T-cell (primary cell): ENCODE measurements at regions not wholly inside any gene's neighbourhood (a gene's known extent, or its start where the extent isn't known, plus 50 kb on each side); places are given as distances from the start of the nearest gene placed in this dataset.

Experiments
- ATAC-seq, 4 experiments: fragments of 200-7000 bp in 3 of 4; fragments of 150-1000 bp in 1 of 4; cut with Tn5 transposase; replicated peaks in 1 of 4; 1 replicate in 3 of 4; 2 replicates in 1 of 4; pipeline ENCODE4 v1.10.0; 2021; ENCODE audit warnings: moderate library complexity in 3 of 4, mild to moderate bottlenecking in 2 of 4, moderate number of reproducible peaks in 1 of 4
- CTCF ChIA-PET, 2 donors: fragments of 300-600 bp; sonication (Branson Sonifier 250); formaldehyde crosslinking; loops; one replicate each; lab custom pipeline; 2022; ENCODE audit warnings: antibody characterized with exemption in 2 of 2; lab: Charles Lee
- POLR2A ChIA-PET, 2 donors: fragments of 300-600 bp; sonication (Branson Sonifier 250); formaldehyde crosslinking; loops; one replicate each; lab custom pipeline; 2022; ENCODE audit warnings: antibody characterized with exemption in 2 of 2; lab: Charles Lee
- DNase-seq, 35 experiments: peaks; one replicate each; pipeline versions ENCODE4 v3.0.0 to v3.0.0-alpha.2; 2013 to 2023
- H3K27ac ChIP-seq: one replicate; pipeline ENCODE4 v1.5.1; 2013; ENCODE audit warnings: low read length
- H3K27me3 ChIP-seq, 2 experiments: replicated peaks in 1 of 2; 1 replicate in 1 of 2; 2 replicates in 1 of 2; pipeline versions ENCODE4 v1.6.1 to v1.7.0; 2013; ENCODE audit warnings: low read length in 1 of 2, mixed read lengths in 1 of 2; ENCODE audit not compliant: control insufficient read depth in 2 of 2, insufficient read depth in 2 of 2; ENCODE audit errors: extremely low read depth in 1 of 2
- H3K36me3 ChIP-seq, 2 donors: 1 replicate in 1 of 2; 2 replicates in 1 of 2; pipeline versions ENCODE4 v1.6.1 to v1.7.0; 2013; ENCODE audit warnings: low read length in 1 of 2; ENCODE audit not compliant: control insufficient read depth in 2 of 2, insufficient read depth in 1 of 2; ENCODE audit errors: extremely low read depth in 1 of 2
- H3K4me1 ChIP-seq, 2 experiments: 1 replicate in 1 of 2; 2 replicates in 1 of 2; pipeline versions ENCODE4 v1.6.1 to v1.7.0; 2013; ENCODE audit warnings: low read length in 2 of 2, mixed read lengths in 1 of 2; ENCODE audit not compliant: insufficient read depth in 2 of 2, control insufficient read depth in 1 of 2; ENCODE audit errors: extremely low read depth in 1 of 2
- H3K4me3 ChIP-seq, 2 donors: 1 replicate in 1 of 2; 2 replicates in 1 of 2; pipeline versions ENCODE4 v1.5.1 to v1.7.0; 2013; ENCODE audit warnings: mild to moderate bottlenecking in 2 of 2, low read length in 1 of 2, moderate library complexity in 1 of 2; ENCODE audit not compliant: control insufficient read depth in 1 of 2; ENCODE audit errors: extremely low read depth in 1 of 2
- H3K9me3 ChIP-seq: 2 replicates; pipeline ENCODE4 v1.7.0; 2013
- H3K27ac Mint-ChIP-seq, 2 donors: one replicate each; pipeline ENCODE4 v1.8.0; 2020 to 2021; ENCODE audit warnings: mild to moderate bottlenecking in 2 of 2, mixed read lengths in 2 of 2
- H3K27me3 Mint-ChIP-seq, 2 donors: one replicate each; pipeline ENCODE4 v1.8.0; 2021 to 2022; ENCODE audit warnings: mixed read lengths in 2 of 2
- H3K36me3 Mint-ChIP-seq: one replicate; pipeline ENCODE4 v1.8.0; 2021; ENCODE audit warnings: mixed read lengths
- H3K4me1 Mint-ChIP-seq, 3 donors: one replicate each; pipeline ENCODE4 v1.8.0; 2020 to 2022; ENCODE audit warnings: mixed read lengths in 3 of 3, mild to moderate bottlenecking in 1 of 3
- H3K4me3 Mint-ChIP-seq, 3 donors: one replicate each; pipeline ENCODE4 v1.8.0; 2020 to 2022; ENCODE audit warnings: mild to moderate bottlenecking in 3 of 3, mixed read lengths in 3 of 3, moderate library complexity in 3 of 3
- H3K9me3 Mint-ChIP-seq, 3 donors: one replicate each; pipeline ENCODE4 v1.8.0; 2020 to 2022; ENCODE audit warnings: mixed read lengths in 3 of 3
- WGBS: methylation state at CpG from one replicate; pipeline ENCODE4 v1.1.5; 2013; ENCODE audit warnings: missing lambda C conversion rate; ENCODE audit not compliant: insufficient coverage; 5-methylcytosine and 5-hydroxymethylcytosine counted together

DNA sequence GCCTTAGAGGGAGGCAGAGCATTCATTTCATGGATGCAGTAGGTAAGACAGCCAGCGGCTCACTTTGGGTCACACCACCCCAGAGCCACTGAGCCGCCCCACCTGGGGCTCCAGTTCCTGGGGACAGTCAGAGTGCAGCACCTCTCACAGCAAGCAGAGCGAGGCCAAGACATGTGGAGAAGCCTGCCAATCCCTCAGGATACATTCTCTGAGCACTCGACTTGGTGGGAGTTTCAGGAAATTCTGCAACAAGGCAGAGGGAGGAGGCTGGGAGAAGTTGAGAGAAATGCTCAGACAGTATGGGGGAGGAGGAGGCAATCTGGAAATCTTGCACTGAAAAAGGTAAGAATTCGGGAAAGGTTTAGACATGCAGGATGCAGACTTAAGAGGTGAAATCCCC lies 60.8 kb upstream of the WLS start:
- ATAC-seq (no peak), DNase-seq (no peak)
- Histone ChIP-seq H3K36me3 (no peaks in the 10 kb centered on the region), H3K27me3 (peaks cover 0 to 3% of the 10 kb centered on the region in 2 experiments), H3K4me1 (no peaks in the 10 kb centered on the region), H3K4me3 (no peak overlapping the region), H3K9me3 (no peaks in the 10 kb centered on the region), H3K27ac (no peak overlapping the region)
- Mint-ChIP-seq H3K36me3 (no peaks in the 10 kb centered on the region), H3K4me3 (no peak overlapping the region), H3K9me3 (peaks cover 0 to 7% (median 0%) of the 10 kb centered on the region in 3 donors), H3K27ac (no peak overlapping the region), H3K27me3 (peaks cover 0 to 10% of the 10 kb centered on the region in 2 donors), H3K4me1 (no peaks in the 10 kb centered on the region)
- ChIA-PET POLR2A (no interaction called here), CTCF (no interaction called here)
- WGBS, result 39% methylated on average over 3 of the region's 5 CpGs

DNA sequence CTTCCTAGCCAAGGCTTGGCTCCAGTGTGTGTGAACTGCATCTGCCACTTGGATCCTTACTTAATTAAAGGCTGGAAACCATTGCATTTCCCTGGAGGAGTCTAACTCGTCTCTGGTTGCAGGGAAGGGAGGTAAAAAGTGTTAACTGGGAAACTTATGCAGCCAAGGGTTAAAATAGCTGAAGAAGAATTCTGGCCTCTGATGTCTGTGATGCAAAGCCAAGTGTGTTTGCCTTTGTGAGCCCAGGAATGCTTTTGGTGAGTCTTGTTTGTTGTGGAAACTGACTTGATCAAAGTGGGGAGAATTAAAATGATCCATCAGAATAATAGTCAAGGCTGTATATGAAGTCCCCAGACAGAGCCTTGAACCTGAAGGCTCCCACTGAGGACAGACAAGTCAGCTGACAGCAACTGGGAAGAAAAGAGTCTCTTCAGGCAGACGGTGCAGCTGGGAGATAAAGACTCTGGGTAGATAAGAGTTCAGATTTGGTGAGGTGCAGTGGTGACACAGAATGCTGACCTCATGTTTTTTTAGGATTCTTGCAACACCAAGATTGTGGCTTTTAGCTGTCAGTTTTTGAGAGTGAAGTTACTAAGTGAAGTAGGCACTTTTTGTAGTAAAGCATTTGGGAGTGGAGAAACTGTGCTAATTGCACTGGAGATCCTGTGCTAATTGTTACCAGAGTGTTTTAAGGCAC lies 59.5 kb upstream of the WLS start:
- Mint-ChIP-seq H3K27me3 (peaks cover 0 to 6% of the 10 kb centered on the region in 2 donors), H3K27ac (no peak overlapping the region), H3K4me3 (no peak overlapping the region), H3K36me3 (no peaks in the 10 kb centered on the region), H3K4me1 (no peaks in the 10 kb centered on the region), H3K9me3 (peaks cover 0 to 7% (median 0%) of the 10 kb centered on the region in 3 donors)
- POLR2A ChIA-PET, result no interaction called here
- Histone ChIP-seq H3K4me3 (no peak overlapping the region), H3K36me3 (no peaks in the 10 kb centered on the region), H3K4me1 (no peaks in the 10 kb centered on the region), H3K9me3 (no peaks in the 10 kb centered on the region), H3K27me3 (peaks cover 0 to 3% of the 10 kb centered on the region in 2 experiments), H3K27ac (no peak overlapping the region)
- no peak for DNase-seq
- ATAC-seq, result no peak
- WGBS, result 26% methylated on average over 2 of the region's 2 CpGs
- CTCF ChIA-PET, result no interaction called here

DNA sequence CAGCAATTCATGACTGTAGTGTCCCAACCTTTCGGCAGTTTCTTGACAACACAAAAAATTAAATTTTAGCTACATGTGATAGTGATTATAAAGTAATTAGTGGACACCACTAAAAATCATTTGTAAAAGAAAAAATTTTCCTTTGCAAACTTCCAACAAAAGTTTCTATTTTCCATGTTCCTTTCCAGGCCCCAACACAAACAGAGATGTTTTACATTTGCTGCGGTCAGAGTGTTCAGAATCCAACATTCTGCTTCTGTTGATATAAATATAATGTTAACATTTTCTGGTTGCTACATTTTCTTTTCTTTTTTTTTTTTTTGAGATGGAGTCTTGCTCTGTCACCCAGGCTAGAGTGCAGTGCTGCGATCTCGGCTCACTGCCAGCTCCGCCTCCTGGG lies 54.9 kb upstream of the WLS start:
- ChIA-PET POLR2A (no interaction called here), CTCF (no interaction called here)
- DNase-seq (no peak), ATAC-seq (no peak)
- peaks cover 0 to 2% of the 10 kb centered on the region in 2 donors for H3K27me3 Mint-ChIP-seq
- no CpG with 5 or more reads among the region's 5 CpGs for WGBS
- Histone ChIP-seq H3K36me3 (no peaks in the 10 kb centered on the region), H3K9me3 (no peaks in the 10 kb centered on the region), H3K27ac (no peak overlapping the region), H3K4me1 (no peaks in the 10 kb centered on the region), H3K27me3 (no peaks in the 10 kb centered on the region), H3K4me3 (no peak overlapping the region)
- no peak overlapping the region for H3K4me3 Mint-ChIP-seq
- H3K9me3 Mint-ChIP-seq, result peaks cover 0 to 4% (median 0%) of the 10 kb centered on the region in 3 donors
- H3K36me3 Mint-ChIP-seq, result no peaks in the 10 kb centered on the region
- no peak overlapping the region for H3K27ac Mint-ChIP-seq
- H3K4me1 Mint-ChIP-seq, result no peaks in the 10 kb centered on the region

DNA sequence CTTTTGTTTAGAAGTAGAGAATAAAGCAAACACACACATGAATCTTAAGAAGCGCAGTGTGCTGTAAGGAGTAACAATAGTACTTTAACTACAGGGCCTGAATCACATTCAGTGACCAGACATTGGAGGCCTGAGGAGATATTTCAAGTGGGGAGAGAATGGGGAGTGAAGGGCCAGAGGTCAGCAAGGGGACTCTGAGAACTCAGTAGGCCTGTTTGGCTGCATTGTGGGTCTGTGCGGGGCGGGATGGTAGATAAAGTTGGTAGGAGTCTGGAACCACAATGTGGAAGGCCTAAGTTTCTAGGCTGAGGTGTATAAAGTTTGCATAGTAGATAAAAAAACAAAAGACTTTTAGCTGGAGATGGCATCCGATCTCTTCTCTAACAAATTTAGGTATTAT lies 52.7 kb upstream of the WLS start:
- Histone ChIP-seq H3K4me1 (no peaks in the 10 kb centered on the region), H3K27me3 (no peaks in the 10 kb centered on the region), H3K27ac (no peak overlapping the region), H3K9me3 (no peaks in the 10 kb centered on the region), H3K4me3 (no peak overlapping the region), H3K36me3 (no peaks in the 10 kb centered on the region)
- no peak for ATAC-seq
- no peaks in the 10 kb centered on the region for H3K4me1 Mint-ChIP-seq
- no peaks in the 10 kb centered on the region for H3K36me3 Mint-ChIP-seq
- H3K4me3 Mint-ChIP-seq, result no peak overlapping the region
- no peak overlapping the region for H3K27ac Mint-ChIP-seq
- no peak for DNase-seq
- peaks cover 0 to 3% of the 10 kb centered on the region in 2 donors for H3K27me3 Mint-ChIP-seq
- ChIA-PET CTCF (no interaction called here), POLR2A (no interaction called here)
- H3K9me3 Mint-ChIP-seq, result peaks cover 0 to 4% (median 0%) of the 10 kb centered on the region in 3 donors
- WGBS, result 100% methylated on average over 2 of the region's 4 CpGs

DNA sequence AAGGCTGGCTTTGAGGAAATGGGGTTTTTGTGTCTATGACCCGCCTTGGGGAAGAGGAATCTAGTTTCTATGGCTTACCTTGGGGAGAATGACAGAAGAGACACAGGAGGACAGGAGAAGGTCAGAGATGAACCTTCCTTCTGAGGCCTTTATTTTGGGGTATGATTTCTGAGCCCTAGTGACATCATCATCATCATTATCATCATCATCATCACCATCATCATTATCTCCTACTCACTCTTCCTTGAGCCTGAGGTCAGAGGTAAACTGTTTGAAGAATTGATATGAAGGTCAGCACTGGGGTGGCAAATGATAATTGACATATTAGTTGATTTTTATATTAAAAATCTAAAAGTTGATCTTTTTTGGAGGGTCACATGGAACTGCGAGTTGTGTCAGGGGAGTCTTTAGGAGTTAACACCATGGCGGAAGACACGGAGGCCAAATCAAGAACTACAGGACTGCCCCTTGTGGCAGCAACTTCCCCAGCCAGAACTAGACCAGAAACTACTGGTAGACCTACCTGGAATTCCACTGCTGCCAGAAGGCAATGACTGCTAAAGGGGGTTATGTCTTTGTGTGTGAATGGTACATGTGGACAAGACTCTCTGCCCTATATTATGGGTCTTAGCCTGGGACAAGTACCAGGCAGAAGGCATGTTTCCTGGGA lies 49.8 kb upstream of the WLS start:
- Histone ChIP-seq H3K27ac (no peak overlapping the region), H3K4me1 (no peaks in the 10 kb centered on the region), H3K9me3 (no peaks in the 10 kb centered on the region), H3K36me3 (no peaks in the 10 kb centered on the region), H3K27me3 (no peaks in the 10 kb centered on the region), H3K4me3 (no peak overlapping the region)
- H3K9me3 Mint-ChIP-seq, result peaks cover 0 to 4% (median 0%) of the 10 kb centered on the region in 3 donors
- H3K36me3 Mint-ChIP-seq, result no peaks in the 10 kb centered on the region
- no peak overlapping the region for H3K27ac Mint-ChIP-seq
- POLR2A ChIA-PET, result no interaction called here
- peaks cover 0 to 3% of the 10 kb centered on the region in 2 donors for H3K27me3 Mint-ChIP-seq
- 71% methylated on average over 1 of the region's 4 CpGs for WGBS
- no peaks in the 10 kb centered on the region for H3K4me1 Mint-ChIP-seq
- CTCF ChIA-PET, result interaction anchor here in 1 of 2 donors (0.6 kb wide), 1 partner anchor 20 kb away, joined by 5 read pairs; no protein-coding TSS in a partner anchor
- ATAC-seq (no peak), DNase-seq (no peak)
- no peak overlapping the region for H3K4me3 Mint-ChIP-seq
